ENCODE measurements at regions not wholly inside any gene's neighbourhood (a gene's known extent, or its start where the extent isn't known, plus 50 kb on each side); places are given as distances from the start of the nearest gene placed in this dataset.

DNA sequence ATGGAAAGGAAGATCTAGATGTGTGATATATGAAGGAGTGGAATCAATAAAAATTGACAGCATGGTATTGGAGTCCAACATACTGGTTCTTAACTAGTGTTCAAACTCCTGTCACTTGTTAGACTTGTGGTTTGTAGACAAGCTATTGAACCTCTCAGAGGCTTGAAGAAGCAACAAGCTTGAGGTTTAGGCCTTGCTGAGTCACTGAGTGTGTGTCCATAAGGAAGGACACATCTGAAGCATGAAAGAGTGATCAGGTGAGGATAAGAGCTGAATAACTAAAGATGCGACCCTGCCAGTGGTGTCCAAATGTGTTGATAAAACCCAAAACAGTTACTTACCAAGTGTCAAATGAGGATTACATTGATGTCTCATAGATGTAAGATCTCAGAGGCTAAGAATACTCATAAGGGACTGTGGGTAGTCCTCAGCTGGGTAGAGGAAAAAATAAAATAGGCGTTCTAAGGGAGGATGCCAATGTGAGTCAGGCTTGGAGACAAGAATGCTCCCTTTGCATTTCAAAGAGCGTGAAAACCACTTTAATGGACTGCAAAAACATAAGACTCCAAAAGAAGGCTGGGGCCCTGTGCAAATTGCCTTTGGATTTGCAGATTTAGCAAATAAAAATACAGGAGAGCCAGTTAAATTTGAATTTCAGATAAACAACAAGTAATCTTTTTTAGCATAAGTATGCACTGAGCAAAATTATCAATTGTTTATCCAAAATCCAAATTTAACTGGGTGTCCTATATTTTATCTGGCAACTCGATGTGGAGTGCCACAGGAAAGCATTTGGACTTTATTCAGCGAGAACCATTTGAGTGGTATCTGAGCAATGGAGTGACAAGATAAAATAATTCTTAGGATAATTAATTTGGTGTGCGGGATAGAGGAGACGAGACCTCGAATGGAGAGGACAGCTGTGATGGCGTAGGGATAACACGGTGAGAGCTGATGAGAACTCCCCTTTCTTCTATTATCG, 757.3 kb upstream of the WWC1 start:
- in situ Hi-C loops (cut with MboI; ENCODE audit: low pct_ligation_motif_present in 1 of 4, low pct_unique_long_range_greater_than_20kb in 1 of 4, low sequenced_read_pairs in 3 of 4), result no loop called here
- TF ChIP-seq, protein P1, sequence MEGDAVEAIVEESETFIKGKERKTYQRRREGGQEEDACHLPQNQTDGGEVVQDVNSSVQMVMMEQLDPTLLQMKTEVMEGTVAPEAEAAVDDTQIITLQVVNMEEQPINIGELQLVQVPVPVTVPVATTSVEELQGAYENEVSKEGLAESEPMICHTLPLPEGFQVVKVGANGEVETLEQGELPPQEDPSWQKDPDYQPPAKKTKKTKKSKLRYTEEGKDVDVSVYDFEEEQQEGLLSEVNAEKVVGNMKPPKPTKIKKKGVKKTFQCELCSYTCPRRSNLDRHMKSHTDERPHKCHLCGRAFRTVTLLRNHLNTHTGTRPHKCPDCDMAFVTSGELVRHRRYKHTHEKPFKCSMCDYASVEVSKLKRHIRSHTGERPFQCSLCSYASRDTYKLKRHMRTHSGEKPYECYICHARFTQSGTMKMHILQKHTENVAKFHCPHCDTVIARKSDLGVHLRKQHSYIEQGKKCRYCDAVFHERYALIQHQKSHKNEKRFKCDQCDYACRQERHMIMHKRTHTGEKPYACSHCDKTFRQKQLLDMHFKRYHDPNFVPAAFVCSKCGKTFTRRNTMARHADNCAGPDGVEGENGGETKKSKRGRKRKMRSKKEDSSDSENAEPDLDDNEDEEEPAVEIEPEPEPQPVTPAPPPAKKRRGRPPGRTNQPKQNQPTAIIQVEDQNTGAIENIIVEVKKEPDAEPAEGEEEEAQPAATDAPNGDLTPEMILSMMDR (IDR thresholded peaks at IDR 0.05), result no peak
- TF ChIP-seq EP300 (IDR thresholded peaks at IDR 0.05; ENCODE audit: low read depth), result no peak
- no peak for TF ChIP-seq POLR2A (IDR thresholded peaks at IDR 0.05)
- TF ChIP-seq POLR2AphosphoS5 (IDR thresholded peaks at IDR 0.05), result no peak
- no peaks in the 10 kb centered on the region for H3K4me1 ChIP-seq
- no peaks in the 10 kb centered on the region for H3K27me3 ChIP-seq
- H3K9me3 ChIP-seq, result no peaks in the 10 kb centered on the region
- WGBS, 2 donors (ENCODE audit: low coverage in 1 of 2), result 80 to 89% methylated on average over 11 of the region's 11 CpGs
- intact Hi-C loops (cut with DNase I; ENCODE audit: low total_unique reads), result no loop called here
- no peak overlapping the region for H3K27ac ChIP-seq
- H3K36me3 ChIP-seq, result no peaks in the 10 kb centered on the region
- no peak overlapping the region for H3K4me3 ChIP-seq
- no peak for DNase-seq

DNA sequence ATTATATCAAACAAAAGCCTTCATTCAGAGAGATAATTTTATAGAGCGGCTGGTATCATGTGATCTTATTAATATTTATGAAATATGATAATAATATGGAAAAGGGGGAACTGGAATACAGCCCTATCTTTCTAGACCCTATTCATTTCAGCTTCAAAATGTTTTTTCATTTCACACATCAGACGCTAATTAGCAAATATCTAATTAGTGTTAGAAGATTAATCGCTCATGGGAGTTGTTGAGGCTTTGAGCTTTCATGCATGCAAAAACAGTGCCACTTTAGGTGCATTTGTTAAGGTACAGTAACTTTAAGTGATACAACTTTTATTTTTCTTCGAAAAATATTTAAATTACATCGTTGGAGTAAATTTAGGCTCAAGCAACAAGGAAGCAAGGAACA, 751.7 kb upstream of the WWC1 start:
- no peak for DNase-seq
- H3K4me3 ChIP-seq, result no peak overlapping the region
- no peaks in the 10 kb centered on the region for H3K36me3 ChIP-seq
- H3K9me3 ChIP-seq, result no peaks in the 10 kb centered on the region
- no peak overlapping the region for H3K27ac ChIP-seq
- WGBS, 2 donors (ENCODE audit: low coverage in 1 of 2), result 80 to 87% methylated on average over 5 of the region's 5 CpGs
- TF ChIP-seq EP300 (IDR thresholded peaks at IDR 0.05; ENCODE audit: low read depth) (no peak), POLR2AphosphoS5 (IDR thresholded peaks at IDR 0.05) (no peak), POLR2A (IDR thresholded peaks at IDR 0.05) (no peak)
- TF ChIP-seq, protein P1 (IDR thresholded peaks at IDR 0.05), result no peak
- H3K4me1 ChIP-seq, result no peaks in the 10 kb centered on the region
- H3K27me3 ChIP-seq, result no peaks in the 10 kb centered on the region
- intact Hi-C loops (cut with DNase I; ENCODE audit: low total_unique reads), result no loop called here
- in situ Hi-C loops (cut with MboI; ENCODE audit: low pct_ligation_motif_present in 1 of 4, low pct_unique_long_range_greater_than_20kb in 1 of 4, low sequenced_read_pairs in 3 of 4), result no loop called here

DNA sequence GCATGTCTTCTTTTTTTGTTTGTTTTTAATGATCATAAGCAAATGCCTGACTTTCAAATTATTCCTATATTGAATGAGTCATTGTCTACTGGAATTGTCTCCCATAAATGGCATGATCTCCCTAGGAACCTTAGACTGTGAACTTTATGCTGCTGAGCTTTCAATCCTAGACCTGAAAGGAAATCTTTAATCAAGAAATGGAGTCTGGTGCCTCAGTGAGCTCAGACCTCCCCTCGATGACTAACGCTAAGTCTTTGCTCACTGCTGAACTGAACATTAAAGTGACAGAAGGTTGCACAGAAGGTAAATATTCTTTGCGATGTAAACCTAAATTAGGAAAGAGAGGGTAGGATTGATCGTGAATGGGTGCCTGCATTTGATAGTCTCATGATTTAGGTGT, 745.2 kb upstream of the WWC1 start:
- 92 to 95% methylated on average over 4 of the region's 4 CpGs for WGBS, 2 donors (ENCODE audit: low coverage in 1 of 2)
- TF ChIP-seq POLR2AphosphoS5 (IDR thresholded peaks at IDR 0.05) (no peak), POLR2A (IDR thresholded peaks at IDR 0.05) (no peak), EP300 (IDR thresholded peaks at IDR 0.05; ENCODE audit: low read depth) (no peak)
- TF ChIP-seq, protein P1 (IDR thresholded peaks at IDR 0.05), result no peak
- no peaks in the 10 kb centered on the region for H3K36me3 ChIP-seq
- no peak overlapping the region for H3K27ac ChIP-seq
- H3K9me3 ChIP-seq, result no peaks in the 10 kb centered on the region
- DNase-seq, result no peak
- H3K27me3 ChIP-seq, result no peaks in the 10 kb centered on the region
- H3K4me1 ChIP-seq, result no peaks in the 10 kb centered on the region
- no peak overlapping the region for H3K4me3 ChIP-seq
- intact Hi-C loops (cut with DNase I; ENCODE audit: low total_unique reads), result no loop called here
- in situ Hi-C loops (cut with MboI; ENCODE audit: low pct_ligation_motif_present in 1 of 4, low pct_unique_long_range_greater_than_20kb in 1 of 4, low sequenced_read_pairs in 3 of 4), result no loop called here

- no peak for DNase-seq
- H3K4me3 ChIP-seq, result no peak overlapping the region
- no peaks in the 10 kb centered on the region for H3K36me3 ChIP-seq
- H3K9me3 ChIP-seq, result no peaks in the 10 kb centered on the region
- H3K27me3 ChIP-seq, result no peaks in the 10 kb centered on the region
- no peak overlapping the region for H3K27ac ChIP-seq
- H3K4me1 ChIP-seq, result no peaks in the 10 kb centered on the region
- intact Hi-C loops (cut with DNase I; ENCODE audit: low total_unique reads) (no loop called here), in situ Hi-C loops (cut with MboI; ENCODE audit: low pct_ligation_motif_present in 1 of 4, low pct_unique_long_range_greater_than_20kb in 1 of 4, low sequenced_read_pairs in 3 of 4) (no loop called here)
- WGBS, 2 donors (ENCODE audit: low coverage in 1 of 2), result 88 to 90% methylated on average over 3 to 5 of the region's 5 CpGs
- TF ChIP-seq EP300 (IDR thresholded peaks at IDR 0.05; ENCODE audit: low read depth) (no peak), POLR2AphosphoS5 (IDR thresholded peaks at IDR 0.05) (no peak)
- TF ChIP-seq, protein P1 (IDR thresholded peaks at IDR 0.05), result no peak
These were observed 739.1 kb upstream of the WWC1 start for GRCh38 chr5:167552356-167552755.

Measured in transverse colon (tissue), 4 donors.